GM12878 (cell line): ENCODE measurements at regions not wholly inside any gene's neighbourhood (a gene's known extent, or its start where the extent isn't known, plus 50 kb on each side); places are given as distances from the start of the nearest gene placed in this dataset.

Source experiments
- ATAC-seq: fragments of 200-7000 bp; cut with Tn5 transposase; 3 replicates; pipeline ENCODE4 v1.9.1; 2020; ENCODE audit warnings: mild to moderate bottlenecking, moderate library complexity
- BruUV-seq: library from RNA; stranded (reverse); fragments of 400-500 nt; replicated peaks from 2 replicates; lab custom pipeline; 2021; lab: Mats Ljungman, UMichigan
- CTCF ChIA-PET: fragments of 300-600 bp; sonication (Branson Sonifier 250); formaldehyde crosslinking; extraction: SDS; loops from one replicate; lab custom pipeline; 2021; ENCODE audit warnings: inconsistent platforms; lab: Yijun Ruan, JAX
- POLR2A ChIA-PET: fragments of 350-600 bp; formaldehyde crosslinking; extraction: SDS; loops from one replicate; lab custom pipeline; 2021; ENCODE audit warnings: inconsistent platforms; lab: Charles Lee
- RAD21 ChIA-PET: fragments of 300-600 bp; sonication (Branson Sonifier 250); formaldehyde crosslinking; loops from one replicate; lab custom pipeline; 2023; ENCODE audit warnings: antibody characterized with exemption; ENCODE audit not compliant: unreplicated experiment; lab: Charles Lee
- SMC1A ChIA-PET: fragments of 300-600 bp; sonication (Branson Sonifier 250); formaldehyde crosslinking; loops from one replicate; lab custom pipeline; 2023; ENCODE audit not compliant: unreplicated experiment, uncharacterized antibody; lab: Charles Lee
- DNase-seq: peaks from one replicate; pipeline ENCODE4 v3.0.0-alpha.2; 2011; ENCODE audit warnings: low read depth, low spot score
- FAIRE-seq: peaks from 3 replicates; lab custom pipeline; 2011; peaks lifted over from hg19 to GRCh38; lab: Jason Lieb, UNC
- H2AFZ ChIP-seq: 2 replicates; pipeline ENCODE4 v1.6.0; 2011; ENCODE audit warnings: low read depth, low read length, control low read depth; ENCODE audit not compliant: control insufficient read depth
- H3K27ac ChIP-seq: 2 replicates; pipeline ENCODE4 v1.5.1; 2011; ENCODE audit warnings: control low read depth; ENCODE audit not compliant: control insufficient read depth, insufficient read depth
- H3K27me3 ChIP-seq, 2 experiments: replicated peaks in 1 of 2; 2 replicates each; pipeline versions ENCODE4 v1.6.0 to v1.6.1; 2011; ENCODE audit warnings: low read length in 1 of 2; ENCODE audit not compliant: control insufficient read depth in 2 of 2, insufficient read depth in 2 of 2
- H3K36me3 ChIP-seq, 2 experiments: 2 replicates each; pipeline ENCODE4 v1.5.1; 2011; ENCODE audit warnings: low read length in 1 of 2; ENCODE audit not compliant: control insufficient read depth in 2 of 2, insufficient read depth in 2 of 2
- H3K4me1 ChIP-seq: 2 replicates; pipeline ENCODE4 v1.6.1; 2011; ENCODE audit warnings: mild to moderate bottlenecking, low read length, moderate library complexity, mixed read lengths; ENCODE audit not compliant: control insufficient read depth, insufficient read depth
- H3K4me2 ChIP-seq: 2 replicates; pipeline ENCODE4 v1.6.0; 2011; ENCODE audit warnings: control low read depth; ENCODE audit not compliant: control insufficient read depth, insufficient read depth
- H3K4me3 ChIP-seq: fragments of 200-600 bp; sonication (generic); 2 replicates; pipeline ENCODE4 v1.5.1; 2016
- H3K79me2 ChIP-seq: 2 replicates; pipeline ENCODE4 v1.6.0; 2011; ENCODE audit warnings: low read length; ENCODE audit not compliant: control insufficient read depth, insufficient read depth
- H3K9ac ChIP-seq: 2 replicates; pipeline ENCODE4 v1.8.0; 2011; ENCODE audit warnings: low read length, control low read depth, mixed read lengths; ENCODE audit not compliant: control insufficient read depth, insufficient read depth
- H3K9me3 ChIP-seq: replicated peaks from 3 replicates; pipeline ENCODE4 v1.5.1; 2011; ENCODE audit warnings: mild to moderate bottlenecking, low read length; ENCODE audit not compliant: control insufficient read depth, insufficient read depth
- H4K20me1 ChIP-seq: 2 replicates; pipeline ENCODE4 v1.6.0; 2011; ENCODE audit not compliant: control insufficient read depth, insufficient read depth
- BHLHE40 ChIP-seq, 2 experiments: fragments of 450-650 bp in 1 of 2; IDR thresholded peaks; 2 replicates each; pipeline ENCODE4 v1.6.1; 2011 to 2017; ENCODE audit warnings: low read depth in 2 of 2, borderline replicate concordance in 1 of 2, improper control_type of control experiment in 1 of 2, low read length in 1 of 2, mild to moderate bottlenecking in 1 of 2
- HDAC2 ChIP-seq: fragments of 200-600 bp; sonication (generic); IDR thresholded peaks from 2 replicates; pipeline ENCODE4 v1.6.1; 2017
- JUNB ChIP-seq: IDR thresholded peaks from 2 replicates; pipeline ENCODE4 v1.6.1; 2016; ENCODE audit warnings: antibody characterized with exemption, mild to moderate bottlenecking
- MAX ChIP-seq: IDR thresholded peaks from 2 replicates; pipeline ENCODE4 v1.6.1; 2012; ENCODE audit warnings: low read depth, low read length, improper control_type of control experiment
- PKNOX1 ChIP-seq: fragments of 450-650 bp; IDR thresholded peaks from 2 replicates; pipeline ENCODE4 v1.6.1; 2016; ENCODE audit warnings: mild to moderate bottlenecking
- POLR2AphosphoS2 ChIP-seq: IDR thresholded peaks from 2 replicates; pipeline ENCODE4 v1.6.1; 2011; ENCODE audit warnings: low read depth, mild to moderate bottlenecking, low read length, improper control_type of control experiment, moderate library complexity
- RFX5 ChIP-seq: IDR thresholded peaks from 2 replicates; pipeline ENCODE4 v1.6.1; 2011; ENCODE audit warnings: low read depth, low read length, improper control_type of control experiment
- SIX5 ChIP-seq: IDR thresholded peaks from 2 replicates; pipeline ENCODE4 v1.6.1; 2011; ENCODE audit warnings: mild to moderate bottlenecking, low read depth, low read length, moderate library complexity; ENCODE audit not compliant: severe bottlenecking
- SREBF2 ChIP-seq: IDR thresholded peaks from 2 replicates; pipeline ENCODE4 v1.6.1; 2012; ENCODE audit warnings: mild to moderate bottlenecking, low read length
- SRF ChIP-seq, 2 experiments: IDR thresholded peaks; 2 replicates each; pipeline ENCODE4 v1.6.1; 2011; ENCODE audit warnings: low read depth in 2 of 2, low read length in 2 of 2, mild to moderate bottlenecking in 1 of 2, moderate library complexity in 1 of 2
- YBX1 ChIP-seq: fragments of 450-650 bp; IDR thresholded peaks from 2 replicates; pipeline ENCODE4 v1.6.1; 2016; ENCODE audit warnings: antibody characterized with exemption
- YY1 ChIP-seq: IDR thresholded peaks from 2 replicates; pipeline ENCODE4 v1.6.1; 2011; ENCODE audit warnings: low read depth, mild to moderate bottlenecking, low read length
- ZNF217 ChIP-seq: fragments of 450-650 bp; IDR thresholded peaks from 2 replicates; pipeline ENCODE4 v1.6.1; 2017; ENCODE audit warnings: antibody characterized with exemption, mild to moderate bottlenecking
- WGBS: methylation state at CpG from one replicate; pipeline ENCODE4 v1.1.6; 2016; ENCODE audit warnings: low lambda C conversion rate; ENCODE audit not compliant: insufficient replicate concordance, insufficient coverage; ENCODE audit errors: missing lambda C conversion rate; 5-methylcytosine and 5-hydroxymethylcytosine counted together
- in situ Hi-C: fragments of 300-500 bp; cut with MboI; formaldehyde crosslinking; loops from 9 replicates; pipeline ENCODE4 v1.14.3; 2018; ENCODE audit warnings: mixed read lengths
- intact Hi-C: fragments of 100-400 bp; cut with micrococcal nuclease; formaldehyde crosslinking; loops from one replicate; pipeline ENCODE4 v1.14.2; 2022; ENCODE audit not compliant: unreplicated experiment

GRCh38 chr16:79798416-79799053, 198.0 kb upstream of the MAF start:
- no peaks in the 10 kb centered on the region for H3K36me3 ChIP-seq
- ChIA-PET SMC1A (no interaction called here), POLR2A (no interaction called here), RAD21 (no interaction called here), CTCF (no interaction called here)
- H3K9me3 ChIP-seq = no peaks in the 10 kb centered on the region
- H3K4me3 ChIP-seq = no peak overlapping the region
- DNase-seq (no peak), ATAC-seq (no peak), FAIRE-seq (no peak)
- no peaks in the 10 kb centered on the region for H3K79me2 ChIP-seq
- no peak overlapping the region for H2AFZ ChIP-seq
- no peak overlapping the region for H3K4me2 ChIP-seq
- WGBS = 0% methylated on average over 2 of the region's 2 CpGs
- no TSS peak for BruUV-seq
- intact Hi-C loops (no loop called here), in situ Hi-C loops (no loop called here)
- no peak overlapping the region for H3K27ac ChIP-seq
- H3K27me3 ChIP-seq = no peaks in the 10 kb centered on the region
- TF ChIP-seq YY1 = no peak
- TF ChIP-seq, all 136 proteins: peak for 0
- no peak overlapping the region for H3K9ac ChIP-seq
- H3K4me1 ChIP-seq = no peaks in the 10 kb centered on the region
- no peaks in the 10 kb centered on the region for H4K20me1 ChIP-seq

- ChIA-PET POLR2A (no interaction called here), SMC1A (interaction anchor here (0.7 kb wide), 2 partner anchors 36 to 47 kb away, joined by 3 to 4 read pairs; no protein-coding TSS in a partner anchor)
- TF ChIP-seq POLR2AphosphoS2 (no peak), SIX5 (no peak), RFX5 (no peak), YY1 (no peak), SRF (IDR thresholded peaks at IDR 0.05; ENCODE audit: low read depth in 2 of 2, low read length in 2 of 2) (no peak), SREBF2 (no peak), BHLHE40 (IDR thresholded peaks at IDR 0.05; ENCODE audit: borderline replicate concordance in 1 of 2, low read depth in 2 of 2, low read length in 1 of 2) (no peak), YBX1 (no peak), MAX (no peak), PKNOX1 (no peak), HDAC2 (no peak), ZNF217 (no peak), JUNB (no peak)
Measured at GRCh38 chr16:79797486-79797885, 196.9 kb upstream of the MAF start.

More at GRCh38 chr16:79797486-79797885, 196.9 kb upstream of the MAF start:
- ATAC-seq (no peak), DNase-seq (no peak), FAIRE-seq (no peak)
- WGBS = 34% methylated on average over 8 of the region's 8 CpGs
- H3K27ac ChIP-seq = no peak overlapping the region
- H2AFZ ChIP-seq = no peak overlapping the region
- H4K20me1 ChIP-seq = no peaks in the 10 kb centered on the region
- RAD21 ChIA-PET = no interaction called here
- H3K4me2 ChIP-seq = no peak overlapping the region
- H3K9me3 ChIP-seq = no peaks in the 10 kb centered on the region
- no peak overlapping the region for H3K4me3 ChIP-seq
- no peaks in the 10 kb centered on the region for H3K27me3 ChIP-seq
- CTCF ChIA-PET = interaction anchor here (1.1 kb wide), 1 partner anchor 10 kb away, joined by 3 read pairs; no protein-coding TSS in a partner anchor
- no peaks in the 10 kb centered on the region for H3K4me1 ChIP-seq
- in situ Hi-C loops = no loop called here
- intact Hi-C loops = no loop called here
- BruUV-seq = no TSS peak
- H3K9ac ChIP-seq = no peak overlapping the region
- H3K79me2 ChIP-seq = no peaks in the 10 kb centered on the region
- H3K36me3 ChIP-seq = no peaks in the 10 kb centered on the region
